Tibial nerve (tissue), 4 donors: ENCODE measurements at regions not wholly inside any gene's neighbourhood (a gene's known extent, or its start where the extent isn't known, plus 50 kb on each side); places are given as distances from the start of the nearest gene placed in this dataset.
A peak's percentile ranks its signal among the peaks of the same experiment; 100 is the strongest.
"Not testable (repeated sequence)": the region's sequence is repeated elsewhere in the genome, so short reads cannot be mapped to it uniquely, and the experiment has no call there.

Experiments used
- DNase-seq, 2 donors: peaks; one replicate each; pipeline ENCODE4 v3.0.0-alpha.2; 2019; ENCODE audit warnings: low spot score in 2 of 2
- H3K27ac ChIP-seq, 4 donors: fragments of 200-600 bp; sonication (generic) in 3 of 4; one replicate each; pipeline ENCODE4 v1.5.1; 2017 to 2019; ENCODE audit warnings: mild to moderate bottlenecking in 1 of 4
- H3K27me3 ChIP-seq, 2 donors: fragments of 200-600 bp; sonication (generic) in 1 of 2; one replicate each; pipeline versions ENCODE4 v1.5.1 to v1.6.0; 2017 to 2019
- H3K36me3 ChIP-seq, 3 donors: fragments of 200-600 bp; sonication (generic); one replicate each; pipeline ENCODE4 v1.5.1; 2018 to 2019
- H3K4me1 ChIP-seq, 4 donors: fragments of 200-600 bp; sonication (generic) in 3 of 4; one replicate each; pipeline ENCODE4 v1.5.1; 2017 to 2019
- H3K4me3 ChIP-seq, 4 donors: fragments of 200-600 bp; sonication (generic) in 3 of 4; one replicate each; pipeline ENCODE4 v1.5.1; 2017 to 2019; ENCODE audit warnings: mild to moderate bottlenecking in 1 of 4, moderate library complexity in 1 of 4
- H3K9me3 ChIP-seq, 4 donors: fragments of 200-600 bp; sonication (generic) in 3 of 4; one replicate each; pipeline ENCODE4 v1.5.1; 2017 to 2019
- CTCF ChIP-seq, 5 experiments: fragments of 200-600 bp in 3 of 5; fragments of 450-650 bp in 2 of 5; sonication (generic) in 3 of 5; IDR thresholded peaks; one replicate each; pipeline ENCODE4 v1.5.1; 2016 to 2019; ENCODE audit warnings: antibody characterized with exemption in 5 of 5, mild to moderate bottlenecking in 3 of 5, moderate library complexity in 2 of 5
- EP300 ChIP-seq, 2 donors: sonication (generic); formaldehyde crosslinking; IDR thresholded peaks; one replicate each; pipeline ENCODE4 v1.6.1; 2017; ENCODE audit warnings: antibody characterized with exemption in 2 of 2, mild to moderate bottlenecking in 1 of 2
- POLR2A ChIP-seq, 2 donors: fragments of 450-650 bp; IDR thresholded peaks; one replicate each; pipeline ENCODE4 v1.6.1; 2017; ENCODE audit warnings: antibody characterized with exemption in 2 of 2, mild to moderate bottlenecking in 2 of 2, moderate library complexity in 2 of 2
- WGBS, 2 donors: methylation state at CpG; one replicate each; pipeline ENCODE4 v1.1.5; 2018; 5-methylcytosine and 5-hydroxymethylcytosine counted together

- Histone ChIP-seq H3K27ac (no peak overlapping the region), H3K4me3 (no peak overlapping the region), H3K4me1 (peaks cover 0 to 21% (median 7%) of the 10 kb centered on the region in 4 donors), H3K27me3 (no peaks in the 10 kb centered on the region), H3K36me3 (no peaks in the 10 kb centered on the region), H3K9me3 (no peaks in the 10 kb centered on the region)
- WGBS, 2 donors = 63 to 67% methylated on average over 1 of the region's 1 CpG
- DNase-seq = no peak
- TF ChIP-seq EP300 (IDR thresholded peaks at IDR 0.05) (no peak), POLR2A (IDR thresholded peaks at IDR 0.05) (no peak), CTCF (IDR thresholded peaks at IDR 0.05) (no peak)
These were observed 108.2 kb upstream of the SLC38A2 start for GRCh38 chr12:46480724-46481123.

GRCh38 chr12:46480316-46480715, 107.7 kb upstream of the SLC38A2 start:
- TF ChIP-seq EP300 (IDR thresholded peaks at IDR 0.05) (no peak), CTCF (IDR thresholded peaks at IDR 0.05) (no peak), POLR2A (IDR thresholded peaks at IDR 0.05) (no peak)
- Histone ChIP-seq H3K27me3 (no peaks in the 10 kb centered on the region), H3K9me3 (no peaks in the 10 kb centered on the region), H3K4me3 (no peak overlapping the region), H3K27ac (no peak overlapping the region), H3K4me1 (peaks cover 0 to 21% (median 7%) of the 10 kb centered on the region in 4 donors), H3K36me3 (no peaks in the 10 kb centered on the region)
- WGBS, 2 donors = 84 to 95% methylated on average over 3 of the region's 3 CpGs
- no peak for DNase-seq

- 94 to 96% methylated on average over 2 of the region's 2 CpGs for WGBS, 2 donors
- no peak for TF ChIP-seq EP300 (IDR thresholded peaks at IDR 0.05)
- TF ChIP-seq CTCF (IDR thresholded peaks at IDR 0.05) = no peak
- no peak for TF ChIP-seq POLR2A (IDR thresholded peaks at IDR 0.05)
These were observed 105.5 kb upstream of the SLC38A2 start for GRCh38 chr12:46478123-46478522.

GRCh38 chr12:46477541-46477940, 105.0 kb upstream of the SLC38A2 start:
- Histone ChIP-seq H3K27ac (no peak overlapping the region), H3K4me1 (peaks cover 0 to 24% (median 12%) of the 10 kb centered on the region in 4 donors), H3K36me3 (no peaks in the 10 kb centered on the region), H3K9me3 (no peaks in the 10 kb centered on the region), H3K4me3 (no peak overlapping the region), H3K27me3 (no peaks in the 10 kb centered on the region)
- TF ChIP-seq EP300 (IDR thresholded peaks at IDR 0.05) = no peak
- no peak for TF ChIP-seq POLR2A (IDR thresholded peaks at IDR 0.05)
- no peak for TF ChIP-seq CTCF (IDR thresholded peaks at IDR 0.05)
- no peak for DNase-seq

More at GRCh38 chr12:46478123-46478522, 105.5 kb upstream of the SLC38A2 start:
- Histone ChIP-seq H3K36me3 (no peaks in the 10 kb centered on the region), H3K27me3 (no peaks in the 10 kb centered on the region), H3K9me3 (no peaks in the 10 kb centered on the region), H3K4me3 (no peak overlapping the region), H3K27ac (no peak overlapping the region), H3K4me1 (peaks cover 0 to 24% (median 12%) of the 10 kb centered on the region in 4 donors)
- no peak for DNase-seq

GRCh38 chr12:46475972-46476645, 103.5 kb upstream of the SLC38A2 start:
- H3K36me3 ChIP-seq = no peaks in the 10 kb centered on the region
- H3K27me3 ChIP-seq = no peaks in the 10 kb centered on the region
- no peak for DNase-seq
- no peak overlapping the region for H3K27ac ChIP-seq
- no peaks in the 10 kb centered on the region for H3K9me3 ChIP-seq
- 82 to 83% methylated on average over 3 of the region's 3 CpGs for WGBS, 2 donors
- H3K4me3 ChIP-seq = no peak overlapping the region
- no peak for TF ChIP-seq CTCF (IDR thresholded peaks at IDR 0.05)
- TF ChIP-seq EP300 (IDR thresholded peaks at IDR 0.05) = no peak
- TF ChIP-seq POLR2A (IDR thresholded peaks at IDR 0.05) = no peak
- H3K4me1 ChIP-seq = peaks cover 0 to 29% (median 12%) of the 10 kb centered on the region in 4 donors

- not testable (repeated sequence) for H3K27me3 ChIP-seq
- 70 to 81% methylated on average over 9 of the region's 9 CpGs for WGBS, 2 donors
These were observed 101.8 kb upstream of the SLC38A2 start for GRCh38 chr12:46474385-46474784.

More at GRCh38 chr12:46474385-46474784, 101.8 kb upstream of the SLC38A2 start:
- not testable (repeated sequence) for H3K9me3 ChIP-seq, DNase-seq, H3K36me3 ChIP-seq, H3K4me3 ChIP-seq
- Histone ChIP-seq H3K27ac (peak overlapping the region; percentile 39 to 84 (median 78)), H3K4me1 (peaks cover 0 to 29% (median 12%) of the 10 kb centered on the region in 4 donors)
